NB4 (cell line): ENCODE measurements at regions not wholly inside any gene's neighbourhood (a gene's known extent, or its start where the extent isn't known, plus 50 kb on each side); places are given as distances from the start of the nearest gene placed in this dataset.

Experiments used
- DNase-seq: peaks from one replicate; pipeline ENCODE4 v3.0.0; 2010; ENCODE audit warnings: low read depth
- H3K4me3 ChIP-seq: one replicate; pipeline ENCODE4 v1.5.1; 2011; ENCODE audit warnings: mild to moderate bottlenecking, low read depth, low read length, moderate library complexity
- MYC ChIP-seq: IDR thresholded peaks from 2 replicates; pipeline ENCODE4 v1.6.1; 2011; ENCODE audit warnings: low read depth, low read length
- POLR2A ChIP-seq: IDR thresholded peaks from 2 replicates; pipeline ENCODE4 v1.6.1; 2011; ENCODE audit warnings: mild to moderate bottlenecking; ENCODE audit not compliant: insufficient read length; ENCODE audit errors: extremely low read depth
- TF ChIP-seq, protein P1 (sequence below): IDR thresholded peaks from 2 replicates; pipeline ENCODE4 v1.6.1; 2011; ENCODE audit warnings: low read depth, low read length
- TF ChIP-seq, protein P2 (sequence below): IDR thresholded peaks from one replicate; pipeline ENCODE4 v1.5.1; 2012; ENCODE audit warnings: low read depth, low read length

DNA sequence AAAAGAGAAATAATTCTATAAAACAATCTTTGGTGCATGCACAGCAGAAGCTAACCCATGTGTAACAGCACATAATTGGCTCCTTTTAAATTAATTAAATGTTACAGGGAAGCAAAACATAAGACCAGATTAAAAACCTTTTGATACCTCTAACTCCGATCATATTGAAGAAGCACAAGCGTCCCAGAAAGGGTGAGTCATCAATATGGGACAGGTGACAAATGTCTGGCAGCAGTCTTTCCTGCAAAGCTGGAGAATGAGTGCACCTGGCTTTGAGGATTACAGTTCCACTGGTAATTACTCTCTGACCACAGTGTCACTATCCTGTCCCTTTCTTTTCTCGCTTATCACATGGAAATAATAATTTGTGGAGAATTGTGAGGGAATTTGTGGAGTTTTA is 94.6 kb downstream of the FAM9B start:
- H3K4me3 ChIP-seq = no peak overlapping the region
- no peak for DNase-seq
- TF ChIP-seq POLR2A (no peak), MYC (no peak)
- TF ChIP-seq, protein P1, sequence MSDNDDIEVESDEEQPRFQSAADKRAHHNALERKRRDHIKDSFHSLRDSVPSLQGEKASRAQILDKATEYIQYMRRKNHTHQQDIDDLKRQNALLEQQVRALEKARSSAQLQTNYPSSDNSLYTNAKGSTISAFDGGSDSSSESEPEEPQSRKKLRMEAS = no peak
- TF ChIP-seq, protein P2, sequence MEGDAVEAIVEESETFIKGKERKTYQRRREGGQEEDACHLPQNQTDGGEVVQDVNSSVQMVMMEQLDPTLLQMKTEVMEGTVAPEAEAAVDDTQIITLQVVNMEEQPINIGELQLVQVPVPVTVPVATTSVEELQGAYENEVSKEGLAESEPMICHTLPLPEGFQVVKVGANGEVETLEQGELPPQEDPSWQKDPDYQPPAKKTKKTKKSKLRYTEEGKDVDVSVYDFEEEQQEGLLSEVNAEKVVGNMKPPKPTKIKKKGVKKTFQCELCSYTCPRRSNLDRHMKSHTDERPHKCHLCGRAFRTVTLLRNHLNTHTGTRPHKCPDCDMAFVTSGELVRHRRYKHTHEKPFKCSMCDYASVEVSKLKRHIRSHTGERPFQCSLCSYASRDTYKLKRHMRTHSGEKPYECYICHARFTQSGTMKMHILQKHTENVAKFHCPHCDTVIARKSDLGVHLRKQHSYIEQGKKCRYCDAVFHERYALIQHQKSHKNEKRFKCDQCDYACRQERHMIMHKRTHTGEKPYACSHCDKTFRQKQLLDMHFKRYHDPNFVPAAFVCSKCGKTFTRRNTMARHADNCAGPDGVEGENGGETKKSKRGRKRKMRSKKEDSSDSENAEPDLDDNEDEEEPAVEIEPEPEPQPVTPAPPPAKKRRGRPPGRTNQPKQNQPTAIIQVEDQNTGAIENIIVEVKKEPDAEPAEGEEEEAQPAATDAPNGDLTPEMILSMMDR = no peak

DNA sequence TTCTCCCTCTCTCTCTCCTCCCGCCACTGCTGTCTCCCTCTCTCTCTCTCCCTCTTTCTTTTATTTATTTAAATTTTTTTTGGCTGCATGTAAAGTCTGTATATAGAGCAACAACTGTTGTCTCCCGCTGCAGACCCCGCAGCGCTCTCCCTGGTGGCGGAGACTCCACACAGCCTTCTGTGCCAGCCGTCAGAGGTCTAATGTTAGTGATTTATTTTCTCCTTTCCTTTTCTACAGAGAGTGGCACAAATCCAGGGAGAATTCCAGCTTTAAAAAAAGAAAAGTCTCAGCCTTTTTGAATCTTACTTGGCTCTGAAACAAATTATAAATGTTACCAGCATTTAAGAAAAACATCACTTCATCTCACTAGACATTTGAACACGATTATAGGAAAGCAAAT is 106.2 kb downstream of the FAM9B start:
- no peak for DNase-seq
- TF ChIP-seq, protein P2 = no peak
- TF ChIP-seq, protein P1 = no peak
- TF ChIP-seq MYC (no peak), POLR2A (no peak)
- no peak overlapping the region for H3K4me3 ChIP-seq

DNA sequence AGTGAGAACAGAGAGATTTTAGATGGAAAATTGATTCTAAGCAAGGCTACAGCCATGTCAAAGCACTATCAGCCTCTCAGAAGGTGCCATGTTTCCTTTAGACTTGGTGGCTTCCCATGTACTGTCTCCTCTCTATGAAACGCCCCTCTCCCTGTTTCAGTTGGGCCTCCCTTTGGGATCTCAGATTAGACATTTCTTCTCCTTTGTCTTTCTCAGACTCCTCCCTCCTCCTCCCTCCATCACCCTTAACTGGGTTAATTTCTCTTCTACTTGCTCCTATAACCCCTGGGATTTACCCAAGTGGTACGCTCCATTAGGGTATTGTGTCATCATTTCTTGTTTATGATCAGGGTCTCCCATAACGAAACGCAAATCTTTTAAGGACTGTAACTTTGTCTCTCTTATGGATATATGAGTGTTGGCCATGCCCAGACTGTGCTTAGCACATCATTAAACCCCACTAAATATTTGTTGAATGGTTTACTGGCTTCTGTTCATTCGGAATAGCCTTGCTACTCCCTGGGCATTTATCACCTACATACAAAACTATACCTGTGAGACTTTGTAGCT is 106.8 kb downstream of the FAM9B start:
- no peak for DNase-seq
- H3K4me3 ChIP-seq = no peak overlapping the region
- TF ChIP-seq, protein P2 = no peak
- TF ChIP-seq MYC = no peak
- TF ChIP-seq POLR2A = no peak
- TF ChIP-seq, protein P1 = no peak

DNA sequence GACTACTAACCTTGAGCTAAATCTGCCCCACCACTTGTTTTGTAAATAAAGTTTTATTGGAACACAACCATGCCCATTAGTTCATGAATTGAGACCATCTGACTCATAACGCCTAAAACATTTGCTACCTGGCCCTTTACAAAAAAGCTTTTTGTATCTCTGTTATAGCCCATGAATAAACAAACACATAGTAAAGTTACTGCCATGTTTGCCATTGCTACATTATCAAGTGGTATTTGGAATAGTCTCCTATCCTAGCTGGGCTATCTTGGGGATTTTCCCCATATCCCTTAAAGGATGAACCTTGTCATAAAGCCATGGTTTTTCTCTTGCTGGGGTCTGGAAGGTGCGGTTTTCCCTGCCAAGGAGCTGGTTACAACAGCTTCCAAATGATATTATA is 112.3 kb downstream of the FAM9B start:
- DNase-seq = no peak
- TF ChIP-seq MYC (no peak), POLR2A (no peak)
- TF ChIP-seq, protein P1 = no peak
- TF ChIP-seq, protein P2 = no peak
- no peak overlapping the region for H3K4me3 ChIP-seq

DNA sequence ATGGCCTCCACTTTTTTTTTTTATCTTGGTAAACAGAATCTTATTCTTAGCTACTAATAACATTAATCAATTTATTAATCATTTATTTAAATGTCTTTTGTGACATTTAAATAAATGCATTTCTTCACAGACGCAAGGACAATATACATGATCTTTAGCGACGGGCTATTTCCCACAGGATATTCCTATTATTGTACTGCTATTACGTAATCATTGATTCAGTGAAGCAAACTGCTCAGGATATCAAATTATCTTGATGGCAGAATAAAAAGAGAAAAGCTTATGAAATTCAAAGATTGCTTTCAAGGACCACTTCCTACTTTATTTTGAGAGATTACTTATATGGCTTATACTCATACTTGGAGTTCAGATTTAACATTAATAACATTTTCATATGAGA is 114.1 kb downstream of the FAM9B start:
- no peak for DNase-seq
- TF ChIP-seq POLR2A (no peak), MYC (no peak)
- TF ChIP-seq, protein P2 = no peak
- TF ChIP-seq, protein P1 = no peak
- no peak overlapping the region for H3K4me3 ChIP-seq
